IMR-90 (cell line): ENCODE measurements at regions not wholly inside any gene's neighbourhood (a gene's known extent, or its start where the extent isn't known, plus 50 kb on each side); places are given as distances from the start of the nearest gene placed in this dataset.

ENCODE experiments used
- ATAC-seq: fragments of 200-7000 bp; cut with Tn5 transposase; 2 replicates; pipeline ENCODE4 v1.9.1; 2020; ENCODE audit warnings: low read depth, mild to moderate bottlenecking, moderate library complexity
- BruUV-seq: library from RNA; stranded (reverse); fragments of 400-500 nt; replicated peaks from 2 replicates; lab custom pipeline; 2021; lab: Mats Ljungman, UMichigan
- CTCF ChIA-PET: fragments of 300-600 bp; formaldehyde crosslinking; extraction: SDS; loops from one replicate; lab custom pipeline; 2021; ENCODE audit warnings: antibody characterized with exemption; lab: Yijun Ruan, JAX
- POLR2A ChIA-PET: fragments of 300-600 bp; sonication (Branson Sonifier 250); formaldehyde crosslinking; loops from one replicate; lab custom pipeline; 2022; ENCODE audit warnings: antibody characterized with exemption; ENCODE audit not compliant: unreplicated experiment; lab: Charles Lee
- DNase-seq: peaks from one replicate; pipeline ENCODE4 v3.0.0; 2013
- H2AFZ ChIP-seq: replicated peaks from 2 replicates; pipeline ENCODE3; 2013; ENCODE audit warnings: low read length, mild to moderate bottlenecking; ENCODE audit not compliant: poor library complexity
- H2AK5ac ChIP-seq: 2 replicates; pipeline ENCODE4 v1.6.1; 2013; ENCODE audit warnings: low read depth, low read length, inconsistent platforms
- H2AK9ac ChIP-seq: replicated peaks from 2 replicates; pipeline ENCODE3; 2013; ENCODE audit warnings: mild to moderate bottlenecking, low read depth, low read length, moderate library complexity; ENCODE audit not compliant: poor library complexity
- H2BK120ac ChIP-seq: 2 replicates; pipeline ENCODE4 v1.6.1; 2013; ENCODE audit warnings: low read depth, low read length, inconsistent platforms
- H2BK15ac ChIP-seq: 3 replicates; pipeline ENCODE4 v1.6.1; 2013; ENCODE audit warnings: low read depth, low read length, inconsistent platforms
- H2BK20ac ChIP-seq: 2 replicates; pipeline ENCODE4 v1.6.1; 2013; ENCODE audit warnings: low read depth, mild to moderate bottlenecking, inconsistent platforms, low read length, moderate library complexity
- H2BK5ac ChIP-seq: 2 replicates; pipeline ENCODE4 v1.6.1; 2013; ENCODE audit warnings: mild to moderate bottlenecking, low read depth, low read length, inconsistent platforms; ENCODE audit not compliant: poor library complexity, severe bottlenecking
- H3K14ac ChIP-seq: replicated peaks from 2 replicates; pipeline ENCODE4 v1.6.1; 2013; ENCODE audit warnings: low read depth, low read length, inconsistent platforms
- H3K18ac ChIP-seq: 2 replicates; pipeline ENCODE4 v1.6.1; 2013; ENCODE audit warnings: low read depth, low read length, control low read depth
- H3K23ac ChIP-seq: 2 replicates; pipeline ENCODE4 v1.6.1; 2013; ENCODE audit warnings: low read depth, low read length, inconsistent platforms
- H3K27ac ChIP-seq: 2 replicates; pipeline ENCODE4 v1.5.1; 2013; ENCODE audit warnings: mild to moderate bottlenecking, control low read depth, low read length; ENCODE audit not compliant: insufficient read depth
- H3K27me3 ChIP-seq: 2 replicates; pipeline ENCODE4 v1.6.1; 2013; ENCODE audit warnings: low read length; ENCODE audit not compliant: control insufficient read depth, insufficient read depth
- H3K36me3 ChIP-seq: 2 replicates; pipeline ENCODE4 v1.6.1; 2013; ENCODE audit warnings: low read length, mixed read lengths; ENCODE audit not compliant: control insufficient read depth, insufficient read depth
- H3K4ac ChIP-seq: 2 replicates; pipeline ENCODE4 v1.6.1; 2013; ENCODE audit warnings: low read depth, low read length, inconsistent platforms
- H3K4me1 ChIP-seq: 2 replicates; pipeline ENCODE4 v1.6.1; 2013; ENCODE audit warnings: low read length, mixed read lengths; ENCODE audit not compliant: control insufficient read depth, insufficient read depth
- H3K4me2 ChIP-seq: 2 replicates; pipeline ENCODE4 v1.6.1; 2013; ENCODE audit warnings: low read depth, mild to moderate bottlenecking, control low read depth, low read length, moderate library complexity
- H3K4me3 ChIP-seq: 2 replicates; pipeline ENCODE4 v1.5.1; 2013; ENCODE audit warnings: low read depth, mild to moderate bottlenecking, control low read depth, low read length, moderate library complexity; ENCODE audit not compliant: insufficient read depth
- H3K56ac ChIP-seq: 2 replicates; pipeline ENCODE4 v1.6.1; 2013; ENCODE audit warnings: low read length, inconsistent platforms; ENCODE audit not compliant: insufficient read depth; ENCODE audit errors: extremely low read depth
- H3K79me1 ChIP-seq, 2 experiments: 2 replicates each; pipeline ENCODE4 v1.6.1; 2013; ENCODE audit warnings: low read length in 2 of 2, inconsistent platforms in 1 of 2, low read depth in 1 of 2
- H3K9ac ChIP-seq: 2 replicates; pipeline ENCODE4 v1.6.1; 2013; ENCODE audit warnings: low read depth, low read length, control low read depth
- H3K9me1 ChIP-seq: 2 replicates; pipeline ENCODE4 v1.6.1; 2013; ENCODE audit warnings: low read length, inconsistent platforms; ENCODE audit not compliant: insufficient read depth
- H3K9me3 ChIP-seq: 2 replicates; pipeline ENCODE4 v1.6.1; 2013; ENCODE audit warnings: low read length; ENCODE audit not compliant: control insufficient read depth, insufficient read depth
- H4K20me1 ChIP-seq: 2 replicates; pipeline ENCODE4 v1.6.1; 2013; ENCODE audit warnings: low read length, inconsistent platforms; ENCODE audit not compliant: insufficient read depth
- H4K5ac ChIP-seq: 2 replicates; pipeline ENCODE4 v1.6.1; 2013; ENCODE audit warnings: mild to moderate bottlenecking, low read depth, low read length, control low read depth
- H4K8ac ChIP-seq, 2 experiments: 2 replicates each; pipeline ENCODE4 v1.6.1; 2013; ENCODE audit warnings: low read depth in 2 of 2, low read length in 2 of 2, control low read depth in 1 of 2, inconsistent platforms in 1 of 2
- H4K91ac ChIP-seq: 2 replicates; pipeline ENCODE4 v1.6.1; 2013; ENCODE audit warnings: low read depth, low read length, inconsistent platforms; ENCODE audit not compliant: insufficient read depth
- BHLHE40 ChIP-seq: fragments of 150-350 bp; IDR thresholded peaks from 2 replicates; pipeline ENCODE4 v1.6.1; 2016; ENCODE audit warnings: mild to moderate bottlenecking, low read depth, low read length
- CEBPB ChIP-seq: IDR thresholded peaks from 2 replicates; pipeline ENCODE4 v1.6.1; 2012; ENCODE audit warnings: low read depth, low read length, improper control_type of control experiment
- CHD1 ChIP-seq: IDR thresholded peaks from 2 replicates; pipeline ENCODE4 v1.6.1; 2012; ENCODE audit warnings: low read depth, low read length, improper control_type of control experiment
- CTCF ChIP-seq: conservative IDR thresholded peaks from 2 replicates; pipeline ENCODE4 v1.5.1; 2012; ENCODE audit warnings: mild to moderate bottlenecking, low read depth, low read length, improper control_type of control experiment
- ELK1 ChIP-seq: fragments of 150-350 bp; IDR thresholded peaks from 2 replicates; pipeline ENCODE4 v1.6.1; 2016; ENCODE audit warnings: low read depth, mild to moderate bottlenecking, low read length, moderate library complexity, borderline replicate concordance
- FOS ChIP-seq: fragments of 150-350 bp; IDR thresholded peaks from 2 replicates; pipeline ENCODE4 v1.6.1; 2016; ENCODE audit warnings: low read depth, low read length
- MAFK ChIP-seq: IDR thresholded peaks from 2 replicates; pipeline ENCODE4 v1.6.1; 2012; ENCODE audit warnings: low read depth, low read length, improper control_type of control experiment
- MAZ ChIP-seq: IDR thresholded peaks from 2 replicates; pipeline ENCODE4 v1.6.1; 2012; ENCODE audit warnings: low read depth, mild to moderate bottlenecking, low read length, improper control_type of control experiment, moderate library complexity, borderline replicate concordance
- MXI1 ChIP-seq: IDR thresholded peaks from 2 replicates; pipeline ENCODE4 v1.6.1; 2012; ENCODE audit warnings: low read depth, mild to moderate bottlenecking, low read length, moderate library complexity, borderline replicate concordance
- RAD21 ChIP-seq: IDR thresholded peaks from 2 replicates; pipeline ENCODE4 v1.6.1; 2012; ENCODE audit warnings: low read length, improper control_type of control experiment
- RFX5 ChIP-seq: IDR thresholded peaks from 2 replicates; pipeline ENCODE4 v1.8.0; 2012; ENCODE audit warnings: low read depth, mild to moderate bottlenecking, low read length, moderate library complexity
- USF2 ChIP-seq: fragments of 150-350 bp; IDR thresholded peaks from 2 replicates; pipeline ENCODE4 v1.6.1; 2017; ENCODE audit warnings: mild to moderate bottlenecking, antibody characterized with exemption, low read length, low read depth
- WGBS, 2 experiments: methylation state at CpG; one replicate each; pipeline versions ENCODE4 v1.1.5 to v1.1.7; 2013; ENCODE audit warnings: missing lambda C conversion rate in 2 of 2; ENCODE audit not compliant: insufficient read length in 1 of 2; ENCODE audit errors: extremely low coverage in 2 of 2; 5-methylcytosine and 5-hydroxymethylcytosine counted together
- dilution Hi-C: fragments of 300-500 bp; cut with HindIII; formaldehyde crosslinking; loops from one replicate; pipeline ENCODE4 v1.14.3; 2018; ENCODE audit warnings: low sequenced_read_pairs; ENCODE audit not compliant: unreplicated experiment
- in situ Hi-C: fragments of 300-500 bp; cut with MboI; formaldehyde crosslinking; loops from 3 replicates; pipeline ENCODE4 v1.14.3; 2019; ENCODE audit warnings: low sequenced_read_pairs, inconsistent platforms, mixed read lengths
- intact Hi-C: fragments of 100-400 bp; cut with micrococcal nuclease; formaldehyde crosslinking; loops from 2 replicates; pipeline ENCODE4 v1.10.0; 2022

GRCh38 chr1:228837817-228838716, 102.8 kb downstream of the RHOU start:
- TF ChIP-seq CHD1, result no peak
- peak; percentile 33; the same call in 1 of the 2 replicates for TF ChIP-seq MAFK
- TF ChIP-seq USF2, result no peak
- TF ChIP-seq CTCF, result no peak
- TF ChIP-seq MAZ, result no peak
- peak; percentile 77 for TF ChIP-seq FOS
- no peak for TF ChIP-seq MXI1
- no peak for TF ChIP-seq RAD21
- TF ChIP-seq CEBPB, result peak; percentile 61; the same call in 1 of the 2 replicates
- TF ChIP-seq RFX5, result no peak
- no peak for TF ChIP-seq ELK1
- 0 out of 2 replicates have a peak, but pooled peaks have one; percentile 26 for TF ChIP-seq BHLHE40
- Histone ChIP-seq H4K5ac (no peak overlapping the region; the same call in 1 of the 2 replicates), H3K36me3 (no peaks in the 10 kb centered on the region), H3K27ac (peak overlapping the region; percentile 36; the same call in 1 of the 2 replicates), H2BK20ac (peak overlapping the region; percentile 59; the same call in 1 of the 2 replicates), H3K4me3 (no peak overlapping the region), H4K20me1 (no peaks in the 10 kb centered on the region), H2BK5ac (no peak overlapping the region), H3K14ac (no peak overlapping the region), H4K91ac (peak overlapping the region; percentile 75), H3K23ac (no peak overlapping the region), H3K4ac (peak overlapping the region; percentile 43; the same call in 1 of the 2 replicates), H3K56ac (no peak overlapping the region), H3K9ac (no peak overlapping the region), H2BK120ac (peak overlapping the region; percentile 28), H3K18ac (peak overlapping the region; percentile 8; the same call in 1 of the 2 replicates), H2BK15ac (no peak overlapping the region), H2AFZ (peak overlapping the region; percentile 25), H3K79me1 (no peaks in the 10 kb centered on the region), H3K27me3 (peaks cover 13% of the 10 kb centered on the region), H2AK5ac (peak overlapping the region; percentile 29), H4K8ac (peak overlapping the region in 1 of 2 experiments; percentile 53; a peak in 1 of 4 replicates), H3K4me1 (peaks cover 18% of the 10 kb centered on the region), H3K4me2 (no peak overlapping the region), H3K9me1 (peaks cover 4% of the 10 kb centered on the region; the same call in 1 of the 2 replicates), H3K9me3 (0 out of 2 replicates have a peak, but pooled peaks cover 3% of the 10 kb centered on the region), H2AK9ac (peak overlapping the region; percentile 53)
- CTCF ChIA-PET, result interaction anchor here (0.6 to 1.2 kb wide), 3 partner anchors 11 to 22 kb away, joined by 3 to 5 read pairs (median 4); no protein-coding TSS in a partner anchor
- ATAC-seq (peak; percentile 67), DNase-seq (peak; percentile 93)
- in situ Hi-C loops (no loop called here), dilution Hi-C loops (no loop called here), intact Hi-C loops (loop anchor here (10.0 kb wide), 1 partner anchor 387 kb away; no protein-coding TSS in a partner anchor)
- BruUV-seq, result no TSS peak
- 100% methylated on average over 1 of the region's 11 CpGs; no CpG with 5 or more reads in 1 of the 2 experiments for WGBS, 2 experiments
- POLR2A ChIA-PET, result no interaction called here
